Motor neuron (in vitro differentiated cells): ENCODE measurements at regions not wholly inside any gene's neighbourhood (a gene's known extent, or its start where the extent isn't known, plus 50 kb on each side); places are given as distances from the start of the nearest gene placed in this dataset.

Experiments used
- ATAC-seq, 8 experiments: fragments of 200-7000 bp; cut with Tn5 transposase; replicated peaks in 6 of 8; 2 replicates each; pipeline ENCODE4 v1.8.0; 2021; ENCODE audit warnings: mild to moderate bottlenecking in 8 of 8, moderate library complexity in 8 of 8
- H3K27ac ChIP-seq, 2 donors: fragments of 250-450 bp; sonication (Bioruptor Pico); 2 replicates each; pipeline ENCODE4 v1.9.0; 2021; ENCODE audit warnings: antibody characterized with exemption in 2 of 2, mild to moderate bottlenecking in 2 of 2, moderate library complexity in 1 of 2
- H3K4me1 ChIP-seq, 2 donors: fragments of 250-450 bp; sonication (Bioruptor Pico); replicated peaks in 1 of 2; 2 replicates each; pipeline ENCODE4 v1.6.1; 2021; ENCODE audit warnings: antibody characterized with exemption in 2 of 2, mild to moderate bottlenecking in 2 of 2, moderate library complexity in 1 of 2
- H3K4me3 ChIP-seq, 5 donors: fragments of 250-450 bp; sonication (Bioruptor Pico); 2 replicates each; pipeline ENCODE4 v1.9.0; 2021; ENCODE audit warnings: antibody characterized with exemption in 5 of 5, mild to moderate bottlenecking in 5 of 5, moderate library complexity in 4 of 5
- WGBS, 10 experiments: fragments of 450-650 bp; shearing (Covaris generic); methylation state at CpG; one replicate each; pipeline ENCODE4 v1.0.0; 2022; 5-methylcytosine and 5-hydroxymethylcytosine counted together
- in situ Hi-C, 9 experiments: fragments of 400-800 bp; cut with MboI; loops; one replicate each; pipeline ENCODE4 v1.15.0; 2021; ENCODE audit warnings: low sequenced_read_pairs in 9 of 9, low pct_unique_long_range_greater_than_20kb in 2 of 9; ENCODE audit not compliant: unreplicated experiment in 9 of 9

DNA sequence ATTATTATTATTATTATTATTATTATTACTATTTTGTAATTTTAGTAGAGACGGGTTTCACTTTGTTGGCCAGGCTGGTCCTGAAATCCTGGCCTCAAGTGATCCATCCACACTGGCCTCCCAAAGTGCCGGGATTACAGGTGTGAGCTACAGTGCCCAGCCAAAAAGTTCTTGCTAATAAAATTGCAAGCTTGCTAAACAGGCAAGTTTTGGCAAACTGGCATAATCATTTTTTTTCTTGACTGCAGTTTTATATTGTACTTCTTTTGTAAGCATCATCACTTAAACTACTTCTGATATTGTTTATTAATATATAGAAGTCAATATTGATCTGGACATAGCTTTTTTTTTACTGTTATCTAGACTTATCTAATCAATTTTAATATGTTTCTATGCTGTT lies 536.4 kb downstream of the LRFN5 start:
- in situ Hi-C loops: no loop called here
- H3K4me1 ChIP-seq: no peaks in the 10 kb centered on the region
- WGBS, 10 experiments: 70 to 100% (median 94%) methylated on average over 1 to 2 of the region's 2 CpGs; no CpG with 5 or more reads in 3 of the 10 experiments
- no peak overlapping the region for H3K27ac ChIP-seq
- no peak for ATAC-seq
- no peak overlapping the region for H3K4me3 ChIP-seq

DNA sequence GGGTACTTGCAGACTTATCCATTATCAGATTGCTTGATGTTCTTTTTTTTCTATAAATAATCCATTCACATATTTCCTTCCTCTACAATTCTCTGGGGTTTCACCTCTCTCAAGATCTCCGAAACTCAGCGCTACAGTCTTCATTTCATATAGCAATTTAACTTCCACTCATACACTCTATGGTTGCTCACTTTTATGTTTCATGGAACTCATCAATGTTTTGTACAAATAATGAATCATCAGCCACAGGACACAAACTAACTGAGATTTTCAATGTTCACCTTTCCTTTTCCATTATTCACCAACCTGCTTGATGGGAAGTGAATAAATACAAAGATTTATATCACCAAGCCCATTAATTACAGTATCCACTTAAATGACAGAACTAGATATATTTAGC lies 534.7 kb downstream of the LRFN5 start:
- no peak for ATAC-seq
- 93 to 100% (median 100%) methylated on average over 2 of the region's 2 CpGs; no CpG with 5 or more reads in 4 of the 10 experiments for WGBS, 10 experiments

DNA sequence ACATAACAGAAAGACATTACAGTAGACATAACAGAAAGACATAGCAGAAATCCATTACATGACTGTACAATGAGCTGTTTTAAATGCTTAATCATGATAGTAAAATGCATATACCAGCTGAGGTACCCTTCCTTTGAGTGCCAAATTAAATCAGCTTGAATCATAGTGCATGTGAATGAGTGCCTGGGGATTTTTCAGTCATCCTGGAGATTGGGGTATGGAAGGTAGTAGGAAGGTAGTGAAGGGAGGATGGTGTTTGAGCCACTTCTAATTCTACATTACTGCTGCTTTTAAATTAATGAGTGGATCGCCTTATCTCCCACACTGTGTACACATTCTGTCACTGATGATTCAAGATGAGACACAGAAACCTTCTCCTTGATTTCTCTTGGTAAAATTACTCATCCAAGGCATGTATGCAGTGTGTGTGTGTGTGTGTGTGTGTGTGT lies 534.2 kb downstream of the LRFN5 start:
- in situ Hi-C loops: no loop called here
- 83% methylated on average over 1 of the region's 1 CpG; no CpG with 5 or more reads in 9 of the 10 experiments for WGBS, 10 experiments
- peak in 2 of 8 experiments; percentile 28 to 33 for ATAC-seq

More for the DNA sequence above, 534.7 kb downstream of the LRFN5 start:
- in situ Hi-C loops: no loop called here
- Histone ChIP-seq H3K4me3 (no peak overlapping the region), H3K4me1 (no peaks in the 10 kb centered on the region), H3K27ac (no peak overlapping the region)

DNA sequence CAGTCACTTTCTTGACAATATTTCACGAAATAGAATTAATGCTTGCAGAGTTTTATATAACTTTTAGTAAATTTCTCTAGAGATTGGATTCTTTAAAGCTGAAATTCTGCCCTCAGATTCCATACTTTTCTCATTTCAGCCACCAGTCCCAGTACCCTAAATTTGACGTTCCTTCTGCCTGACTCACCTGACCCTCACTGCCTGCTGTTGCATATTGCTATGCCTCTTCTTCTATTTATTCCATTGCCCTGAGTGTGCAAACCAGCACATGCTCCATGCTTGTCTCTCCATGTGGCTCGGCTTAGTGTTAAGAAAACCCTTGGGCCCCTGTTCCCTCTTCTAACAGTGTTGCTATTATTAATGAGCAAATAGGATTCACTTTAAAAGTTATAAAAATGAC lies 533.3 kb downstream of the LRFN5 start:
- no peak overlapping the region for H3K27ac ChIP-seq
- H3K4me3 ChIP-seq: no peak overlapping the region
- WGBS, 10 experiments: 39 to 93% (median 88%) methylated on average over 1 to 3 of the region's 3 CpGs; no CpG with 5 or more reads in 1 of the 10 experiments
- H3K4me1 ChIP-seq: no peaks in the 10 kb centered on the region
- ATAC-seq: no peak
- in situ Hi-C loops: no loop called here

More for the DNA sequence above, 534.2 kb downstream of the LRFN5 start:
- Histone ChIP-seq H3K27ac (no peak overlapping the region), H3K4me3 (no peak overlapping the region), H3K4me1 (no peaks in the 10 kb centered on the region)

DNA sequence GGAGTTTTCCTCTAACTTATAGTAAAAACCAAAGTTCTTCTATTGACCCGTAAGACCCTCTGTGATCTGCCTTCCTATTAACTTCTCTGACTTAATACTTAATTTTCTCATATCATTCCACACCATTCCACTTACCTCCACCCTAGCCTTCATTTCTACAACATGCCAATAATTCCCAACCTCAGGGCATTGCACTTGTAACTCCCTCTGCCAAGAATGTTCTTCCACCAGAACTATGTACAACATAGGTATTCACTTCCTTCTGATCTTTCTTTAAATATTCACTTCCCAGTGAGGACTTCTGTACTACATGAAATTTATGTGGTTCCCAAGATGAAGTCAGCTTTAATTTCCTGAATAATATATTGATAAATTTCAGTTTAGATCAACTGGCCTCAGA lies 531.7 kb downstream of the LRFN5 start:
- Histone ChIP-seq H3K4me3 (no peak overlapping the region), H3K27ac (no peak overlapping the region), H3K4me1 (no peaks in the 10 kb centered on the region)
- no peak for ATAC-seq
- in situ Hi-C loops: no loop called here
- 71 to 100% (median 100%) methylated on average over 1 of the region's 1 CpG; no CpG with 5 or more reads in 1 of the 10 experiments for WGBS, 10 experiments

DNA sequence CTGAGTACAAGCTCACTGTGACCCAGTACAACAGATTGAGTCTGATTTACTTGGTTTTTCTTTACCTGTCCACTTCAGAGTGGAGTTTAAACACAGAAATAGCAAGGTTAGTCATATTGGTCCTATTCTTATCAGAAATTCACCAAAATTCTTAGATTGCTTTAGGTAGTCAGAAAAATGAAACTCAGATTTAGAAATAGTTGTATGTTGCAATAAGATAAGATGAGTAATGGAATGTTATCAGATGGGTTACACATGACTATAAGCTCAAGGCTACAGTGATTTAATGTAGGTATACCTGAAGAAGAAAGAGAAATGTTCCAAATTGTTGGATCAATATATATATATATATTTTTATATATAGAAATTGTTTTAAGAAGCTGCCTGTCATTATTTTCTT lies 524.1 kb downstream of the LRFN5 start:
- in situ Hi-C loops: no loop called here
- Histone ChIP-seq H3K4me1 (no peaks in the 10 kb centered on the region), H3K4me3 (no peak overlapping the region), H3K27ac (no peak overlapping the region)
- no peak for ATAC-seq

DNA sequence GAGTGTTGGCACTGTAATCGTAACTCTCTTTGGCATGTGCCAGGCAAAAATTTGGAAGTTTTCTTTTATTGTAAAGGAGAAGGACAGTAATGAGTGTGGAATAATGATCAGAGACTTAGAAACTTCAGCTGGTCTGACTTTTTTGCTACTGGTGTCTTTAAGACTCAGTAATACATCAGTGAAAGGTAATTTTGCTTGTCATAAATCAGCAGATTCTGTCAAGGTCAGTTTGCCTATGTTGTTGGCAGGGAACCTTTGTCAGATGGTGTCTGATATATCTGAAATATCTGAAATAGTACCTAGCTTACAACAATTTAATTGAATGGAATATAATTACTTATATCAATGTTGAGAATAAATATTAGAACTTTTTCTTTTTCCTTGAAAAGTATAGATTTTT lies 516.9 kb downstream of the LRFN5 start:
- 33 to 100% (median 89%) methylated on average over 1 of the region's 1 CpG; no CpG with 5 or more reads in 3 of the 10 experiments for whole genome bisulfite sequencing, 10 experiments
- ATAC-seq: no peak
- in situ Hi-C loops: no loop called here
- no peak overlapping the region for H3K27ac ChIP-seq
- no peaks in the 10 kb centered on the region for H3K4me1 ChIP-seq
- no peak overlapping the region for H3K4me3 ChIP-seq

DNA sequence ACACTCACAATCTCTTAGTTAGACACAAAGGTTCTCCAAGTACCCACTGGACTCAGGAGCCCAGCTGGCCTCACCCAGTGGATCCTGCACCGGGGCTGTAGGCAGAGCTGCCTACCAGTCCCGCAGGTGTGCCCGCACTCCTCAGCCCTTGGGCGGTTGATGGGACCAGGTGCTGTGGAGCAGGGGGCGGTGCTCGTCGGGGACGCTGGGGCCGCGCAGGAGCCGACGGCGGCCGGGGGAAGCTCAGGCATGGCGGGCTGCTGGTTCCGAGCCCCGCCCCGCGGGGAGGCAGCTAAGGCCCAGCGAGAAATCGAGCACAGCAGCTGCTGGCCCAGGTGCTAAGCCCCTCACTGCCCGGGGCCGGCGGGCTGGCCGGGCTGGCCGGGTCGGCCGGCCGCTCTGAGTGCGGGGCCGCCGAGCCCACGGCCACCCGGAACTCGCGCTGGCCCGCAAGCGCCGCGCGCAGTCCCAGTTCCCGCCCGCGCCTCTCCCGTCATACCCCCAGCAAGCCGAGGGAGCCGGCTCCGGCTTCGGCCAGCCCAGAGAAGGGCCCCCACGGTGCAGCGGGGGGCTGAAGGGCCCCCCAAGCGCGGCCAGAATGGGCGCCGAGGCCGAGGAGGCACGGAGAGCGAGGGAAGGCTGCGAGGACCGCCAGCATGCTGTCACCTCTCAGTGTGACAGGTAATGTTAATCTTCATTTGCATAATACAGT lies 506.8 kb downstream of the LRFN5 start:
- peak in 1 of 8 experiments; percentile 69 for ATAC-seq
- WGBS, 10 experiments: 100% methylated on average over 1 to 4 of the region's 60 CpGs; no CpG with 5 or more reads in 7 of the 10 experiments
- no peak overlapping the region for H3K27ac ChIP-seq
- no peaks in the 10 kb centered on the region for H3K4me1 ChIP-seq
- H3K4me3 ChIP-seq: no peak overlapping the region
- in situ Hi-C loops: no loop called here

DNA sequence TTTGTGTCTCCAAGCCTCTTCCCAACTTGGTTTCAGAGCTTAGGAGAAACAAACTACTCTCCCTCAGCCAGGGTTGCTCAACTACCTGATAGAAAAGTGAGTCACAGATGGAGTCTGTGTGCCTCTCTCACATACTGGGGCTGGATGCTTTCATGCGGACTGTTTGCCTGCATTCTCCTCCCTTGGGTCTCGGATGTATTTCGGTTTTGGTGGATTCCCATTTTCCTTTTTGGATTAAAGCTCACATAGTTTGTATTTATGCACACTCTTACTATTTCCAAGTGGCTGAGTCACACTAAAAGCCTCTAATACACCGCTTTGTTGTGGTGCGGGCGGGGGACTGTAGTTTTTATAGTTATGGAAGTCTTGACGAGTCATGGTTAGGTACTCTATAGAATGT lies 505.4 kb downstream of the LRFN5 start:
- in situ Hi-C loops: no loop called here
- Histone ChIP-seq H3K27ac (no peak overlapping the region), H3K4me3 (no peak overlapping the region), H3K4me1 (no peaks in the 10 kb centered on the region)
- peak in 1 of 8 experiments; percentile 87 for ATAC-seq
- WGBS, 10 experiments: 31 to 100% (median 84%) methylated on average over 2 to 6 of the region's 7 CpGs; no CpG with 5 or more reads in 2 of the 10 experiments

DNA sequence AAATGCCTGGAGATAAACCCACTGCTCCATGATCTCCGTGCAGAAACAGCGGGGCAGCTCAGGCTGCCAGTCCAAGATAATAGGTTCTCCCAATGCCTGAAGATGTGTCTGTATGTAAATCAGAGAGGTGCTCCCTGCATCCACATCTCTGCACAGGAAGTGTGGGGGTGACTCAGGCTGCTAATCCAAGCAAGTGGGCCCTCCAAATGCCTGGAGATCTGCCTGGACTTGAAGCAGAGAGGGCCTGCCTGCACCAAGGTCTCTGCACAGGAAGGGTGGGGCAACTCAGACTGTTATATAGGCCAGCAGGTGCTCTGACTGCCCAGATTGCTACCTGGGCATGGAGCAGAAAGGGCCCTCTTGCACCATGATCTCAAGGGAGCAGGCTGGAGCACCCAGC lies 504.7 kb downstream of the LRFN5 start:
- ATAC-seq: no peak
- no peak overlapping the region for H3K27ac ChIP-seq
- H3K4me3 ChIP-seq: no peak overlapping the region
- no peaks in the 10 kb centered on the region for H3K4me1 ChIP-seq
- 80 to 100% (median 100%) methylated on average over 1 to 2 of the region's 2 CpGs; no CpG with 5 or more reads in 7 of the 10 experiments for WGBS, 10 experiments
- in situ Hi-C loops: no loop called here

DNA sequence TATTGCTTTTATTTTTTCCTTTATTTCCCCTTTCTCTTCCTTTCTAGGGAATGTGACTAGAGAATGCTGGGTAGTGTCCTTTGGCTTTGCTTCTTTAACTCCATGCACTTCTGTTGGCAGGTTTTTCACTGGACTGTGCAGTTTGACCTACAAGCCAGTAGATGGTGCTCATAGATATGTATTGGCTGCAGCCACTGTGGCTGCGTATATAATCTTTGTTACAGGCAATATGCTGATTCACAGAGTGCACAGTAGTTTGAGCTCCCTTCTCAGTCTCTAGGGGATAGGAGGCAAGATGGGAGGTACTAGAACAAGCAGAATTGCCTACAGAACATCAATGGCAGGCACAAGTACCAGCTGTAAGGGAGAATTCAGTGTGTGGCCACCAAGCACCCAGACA lies 503.5 kb downstream of the LRFN5 start:
- in situ Hi-C loops: no loop called here
- ATAC-seq: peak in 4 of 8 experiments; percentile 36 to 68 (median 54)
- Histone ChIP-seq H3K4me3 (no peak overlapping the region), H3K27ac (no peak overlapping the region), H3K4me1 (no peaks in the 10 kb centered on the region)
- WGBS, 10 experiments: 17 to 100% (median 75%) methylated on average over 1 of the region's 1 CpG; no CpG with 5 or more reads in 4 of the 10 experiments

DNA sequence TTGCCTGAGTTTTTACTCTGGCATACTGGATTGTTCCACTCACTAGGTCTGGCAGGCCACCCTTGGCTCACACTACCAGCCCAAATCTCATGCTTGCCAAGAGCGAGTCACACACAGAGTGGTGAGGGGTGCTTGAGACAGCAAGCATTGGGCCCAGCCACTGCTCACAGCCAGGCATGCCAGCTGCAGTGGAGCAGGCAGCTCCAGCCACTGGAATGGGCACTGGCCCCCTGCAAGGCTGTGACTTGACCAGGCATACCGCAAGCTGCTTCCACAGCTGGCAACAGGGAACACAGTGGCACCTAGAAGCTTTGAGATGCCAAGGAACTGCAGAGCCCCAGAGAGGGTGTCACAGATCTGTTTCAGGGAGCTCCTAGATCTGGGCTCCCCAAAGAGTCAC lies 488.5 kb downstream of the LRFN5 start:
- H3K27ac ChIP-seq: no peak overlapping the region
- ATAC-seq: no peak
- no peaks in the 10 kb centered on the region for H3K4me1 ChIP-seq
- in situ Hi-C loops: no loop called here
- 86% methylated on average over 1 of the region's 2 CpGs; no CpG with 5 or more reads in 9 of the 10 experiments for WGBS, 10 experiments
- no peak overlapping the region for H3K4me3 ChIP-seq

DNA sequence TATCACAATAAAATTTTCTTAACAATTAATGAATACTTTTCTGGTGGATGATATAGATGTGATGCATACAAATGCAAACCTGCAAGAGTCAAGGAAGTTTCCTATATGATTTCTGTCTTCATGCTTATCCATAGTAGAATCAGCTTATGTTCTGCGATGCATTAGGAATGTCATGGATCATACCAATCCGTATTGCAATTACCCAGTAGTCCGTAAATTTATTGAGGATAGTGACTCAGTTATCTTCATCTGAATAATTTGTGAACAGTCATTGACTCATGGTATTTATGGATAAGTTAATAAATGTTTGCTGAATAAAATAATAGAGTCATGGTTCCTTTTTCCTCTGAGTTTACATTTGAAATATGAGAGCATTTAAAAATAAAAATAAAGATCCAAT lies 483.4 kb downstream of the LRFN5 start:
- no peaks in the 10 kb centered on the region for H3K4me1 ChIP-seq
- H3K4me3 ChIP-seq: no peak overlapping the region
- no peak overlapping the region for H3K27ac ChIP-seq
- 19 to 93% (median 82%) methylated on average over 2 to 3 of the region's 3 CpGs for WGBS, 10 experiments
- no peak for ATAC-seq
- in situ Hi-C loops: no loop called here

DNA sequence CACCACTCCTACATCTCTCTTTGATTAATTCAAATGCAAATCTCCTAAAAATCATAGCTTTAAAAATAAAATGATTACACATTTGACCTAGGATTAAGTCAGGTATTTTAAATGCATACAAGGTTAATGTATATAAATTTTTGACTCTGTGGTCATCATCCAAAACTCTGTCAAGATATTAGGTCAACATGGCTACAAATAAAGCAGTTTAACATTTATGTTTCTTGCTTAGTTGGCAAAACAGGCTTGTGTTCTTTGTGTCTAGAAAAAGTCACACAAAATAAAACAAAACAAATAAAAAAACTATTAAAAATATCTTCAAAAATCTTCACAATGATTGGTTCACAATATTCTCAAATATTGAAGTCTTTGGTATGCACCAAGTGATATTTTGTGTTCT lies 473.2 kb downstream of the LRFN5 start:
- H3K4me3 ChIP-seq: no peak overlapping the region
- in situ Hi-C loops: no loop called here
- no peak overlapping the region for H3K27ac ChIP-seq
- no peak for ATAC-seq
- no peaks in the 10 kb centered on the region for H3K4me1 ChIP-seq
